GM18499 (cell line): ENCODE measurements at regions not wholly inside any gene's neighbourhood (a gene's known extent, or its start where the extent isn't known, plus 50 kb on each side); places are given as distances from the start of the nearest gene placed in this dataset.
A peak's percentile ranks its signal among the peaks of the same experiment; 100 is the strongest.

Experiments used
- ATAC-seq: cut with Tn5 transposase; IDR thresholded peaks from one replicate; pipeline ENCODE4 v1.9.1; 2021; ENCODE audit warnings: moderate number of reproducible peaks; ENCODE audit not compliant: insufficient read depth, unreplicated experiment

DNA sequence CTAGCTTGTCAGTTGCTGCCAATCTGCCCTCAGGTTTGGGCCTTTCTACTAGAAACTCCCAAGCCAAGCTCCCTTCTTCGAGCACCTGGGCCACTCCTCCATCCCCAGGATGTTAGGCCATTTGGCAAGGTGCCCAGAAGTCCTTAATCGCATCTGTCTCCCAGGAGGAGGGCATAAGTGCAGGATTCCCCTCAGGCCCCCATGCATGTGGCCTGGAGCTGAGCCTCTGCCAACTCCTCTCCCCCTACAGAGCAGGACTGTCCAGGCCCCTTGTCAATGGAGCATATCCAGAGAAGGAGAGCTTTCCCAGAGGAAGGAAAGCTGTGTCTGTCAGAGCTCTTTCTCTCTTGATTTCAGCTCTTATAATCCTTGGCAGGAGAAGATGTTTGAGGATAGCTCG is 182.6 kb upstream of the ROPN1 start:
- ATAC-seq, result no peak

DNA sequence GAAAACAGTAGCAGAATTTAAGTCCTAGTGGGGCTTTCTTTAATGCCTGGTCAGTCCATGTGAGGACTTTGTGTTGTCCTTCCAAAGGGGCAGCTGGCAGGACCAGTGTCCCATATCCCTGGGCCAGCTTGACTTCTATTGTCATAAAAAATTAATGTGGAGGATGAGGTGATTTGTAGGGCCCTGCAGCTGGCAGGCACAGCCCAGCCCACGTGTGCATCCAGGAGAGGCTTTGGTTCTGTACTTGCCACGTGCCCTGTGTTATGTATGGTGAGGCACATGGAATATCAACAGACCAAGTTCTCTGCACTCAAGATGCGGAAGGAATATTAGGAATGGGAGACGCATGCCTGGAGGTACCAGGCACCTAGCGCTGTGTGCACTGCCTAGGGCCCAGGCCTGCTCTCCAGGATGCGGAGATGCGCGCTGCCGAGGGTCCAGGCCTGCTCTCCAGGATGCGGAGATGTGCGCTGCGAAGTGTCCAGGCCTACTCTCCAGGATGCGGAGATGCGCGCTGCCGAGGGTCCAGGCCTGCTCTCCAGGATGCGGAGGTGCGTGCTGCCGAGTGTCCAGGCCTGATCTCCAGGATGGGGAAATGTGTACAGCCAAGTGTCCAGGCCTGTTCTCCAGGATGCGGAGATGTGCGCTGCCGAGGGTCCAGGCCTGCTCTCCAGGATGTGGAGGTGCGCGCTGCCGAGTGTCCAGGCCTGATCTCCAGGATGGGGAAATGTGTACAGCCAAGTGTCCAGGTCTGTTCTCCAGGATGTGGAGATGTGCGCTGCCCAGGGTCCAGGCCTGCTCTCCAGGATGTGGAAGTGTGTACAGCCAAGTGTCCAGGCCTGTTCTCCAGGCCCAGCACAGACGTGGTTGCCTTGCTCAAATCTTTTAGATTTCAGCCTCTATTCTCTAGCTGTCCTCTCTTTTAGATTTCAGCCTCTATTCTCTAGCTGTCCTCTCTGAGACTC is 183.3 kb upstream of the ROPN1 start:
- no peak for ATAC-seq

DNA sequence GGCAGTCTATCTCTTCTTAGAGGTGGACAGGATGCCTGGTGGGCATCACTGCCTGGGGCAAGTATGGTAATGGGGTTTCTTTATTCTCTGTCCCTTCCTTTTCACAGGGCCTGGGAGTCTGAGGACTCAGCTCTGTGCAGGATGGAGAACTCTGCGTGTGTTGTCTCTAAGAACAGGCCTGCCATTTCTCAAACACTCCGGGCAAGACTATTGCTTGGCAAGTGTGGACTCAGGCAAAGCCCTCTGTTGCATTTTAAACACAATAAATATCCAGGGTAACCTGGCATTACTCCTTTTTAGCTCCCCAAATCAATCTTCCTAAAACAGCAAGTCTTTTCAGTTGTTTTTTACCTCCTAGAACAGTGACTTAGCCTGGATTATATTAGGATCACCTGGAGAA is 185.1 kb upstream of the ROPN1 start:
- no peak for ATAC-seq

DNA sequence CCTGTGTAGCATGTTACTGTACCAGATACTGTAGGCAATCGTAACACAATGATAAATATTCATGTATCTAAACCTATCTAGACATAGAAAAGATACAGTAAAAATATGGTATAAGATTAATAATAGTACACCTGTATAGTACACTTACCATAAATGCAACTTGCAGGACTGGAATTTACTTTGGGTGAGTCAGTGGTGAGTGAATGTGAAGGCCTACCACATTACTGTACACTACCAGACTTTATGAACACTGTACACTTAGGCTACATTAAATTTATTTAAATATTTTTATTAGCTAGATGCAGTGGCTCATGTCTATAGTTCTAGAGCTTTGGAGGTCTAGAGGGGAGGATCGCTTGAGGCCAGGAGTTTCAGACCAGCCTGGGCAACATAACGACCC is 186.6 kb upstream of the ROPN1 start:
- ATAC-seq, result no peak

DNA sequence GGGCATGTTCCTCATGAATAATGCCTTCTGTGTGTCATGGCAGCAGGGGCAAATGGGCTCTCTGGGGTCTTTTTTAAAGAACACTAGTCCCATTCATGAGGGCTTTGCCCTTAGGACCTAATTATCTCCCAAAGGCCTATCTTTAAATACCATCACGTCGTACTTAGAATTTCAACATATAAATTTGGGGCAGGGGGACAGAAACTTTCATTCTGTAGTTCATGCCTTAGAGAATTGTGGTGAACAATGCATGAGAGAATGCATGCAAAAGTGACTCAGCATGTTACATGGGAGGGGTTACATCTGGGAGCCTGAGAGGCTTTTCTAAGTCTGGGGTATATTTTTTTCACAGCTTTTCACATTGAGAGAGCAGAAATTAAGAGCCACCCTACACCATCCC is 208.5 kb upstream of the ROPN1 start:
- ATAC-seq, result no peak

DNA sequence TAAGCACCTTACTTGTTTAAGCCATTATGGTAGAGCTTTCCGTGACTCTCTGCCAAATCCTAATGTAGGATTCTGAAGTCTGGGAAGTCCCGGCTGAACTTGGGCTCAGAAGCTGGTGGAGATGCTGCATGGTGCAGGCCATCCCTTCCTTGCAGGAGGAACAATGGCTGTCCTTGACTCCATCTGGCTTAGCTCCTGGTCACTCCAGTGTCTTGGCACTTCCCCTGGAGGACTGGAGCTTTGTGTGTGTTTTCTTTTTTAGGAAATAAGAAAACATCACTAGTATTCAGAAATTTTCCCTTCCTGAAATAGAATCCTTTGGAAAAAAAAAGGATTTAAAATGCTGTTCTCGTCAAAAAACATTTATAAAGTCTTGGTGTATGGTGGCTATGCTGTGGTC is 209.3 kb upstream of the ROPN1 start:
- ATAC-seq, result no peak

DNA sequence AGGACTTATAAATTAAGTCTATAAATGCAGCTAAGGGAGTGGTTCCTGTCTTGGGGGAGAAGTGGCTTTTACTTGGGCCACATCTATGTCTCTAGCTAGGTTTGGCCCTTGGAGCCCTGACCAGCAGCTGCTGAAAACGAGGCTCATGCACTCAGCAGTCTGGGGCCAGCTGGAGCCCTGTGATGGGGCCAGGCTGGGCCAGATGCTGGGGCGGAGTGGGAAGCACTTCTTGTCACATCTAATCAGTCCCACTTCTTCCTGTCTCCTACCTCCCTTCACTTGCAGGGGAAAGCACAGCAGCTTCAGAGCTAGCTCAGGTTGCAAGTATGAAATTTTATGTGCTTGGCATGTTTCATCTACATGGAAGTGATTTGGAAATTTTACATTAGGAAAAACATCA is 209.9 kb upstream of the ROPN1 start:
- ATAC-seq, result no peak

DNA sequence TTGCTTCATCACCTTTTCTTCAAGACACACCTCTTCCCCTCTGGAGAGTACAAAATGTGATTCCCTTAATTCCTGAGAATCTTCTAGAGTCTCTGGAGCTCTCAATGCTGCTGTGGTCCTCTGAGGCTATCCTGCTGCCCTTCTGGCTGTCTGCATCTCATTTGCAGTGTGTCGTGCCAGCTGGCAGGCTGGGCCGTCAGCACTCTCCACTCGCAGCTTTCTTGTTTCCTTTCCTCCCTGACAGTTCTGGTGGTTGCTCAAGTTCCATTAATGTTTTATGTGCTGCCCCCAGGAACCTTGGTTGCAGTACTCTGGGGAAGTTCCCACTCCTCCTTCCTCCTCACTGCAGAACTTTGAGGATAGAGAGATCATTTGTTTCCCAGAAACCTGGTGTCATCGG is 210.8 kb upstream of the ROPN1 start:
- ATAC-seq, result no peak

DNA sequence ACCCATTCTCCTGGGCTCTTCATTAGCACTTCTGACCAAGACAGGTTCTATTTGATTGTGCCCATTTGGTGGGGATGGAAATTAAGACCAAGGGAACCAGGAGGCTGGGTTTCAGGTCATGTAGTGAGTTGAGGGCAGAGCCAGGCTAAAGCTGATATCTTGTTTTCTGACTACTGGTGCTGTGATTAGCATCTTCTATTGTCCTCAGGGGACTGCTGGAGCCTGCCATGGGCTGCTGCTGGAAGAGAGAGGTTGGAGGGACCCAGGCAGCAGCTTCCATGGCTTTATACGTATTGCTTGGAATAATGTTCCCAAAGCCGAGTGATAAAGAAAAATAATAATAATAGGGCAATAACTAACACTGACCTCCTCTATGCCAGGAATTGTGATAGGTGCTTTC is 211.4 kb upstream of the ROPN1 start:
- no peak for ATAC-seq

DNA sequence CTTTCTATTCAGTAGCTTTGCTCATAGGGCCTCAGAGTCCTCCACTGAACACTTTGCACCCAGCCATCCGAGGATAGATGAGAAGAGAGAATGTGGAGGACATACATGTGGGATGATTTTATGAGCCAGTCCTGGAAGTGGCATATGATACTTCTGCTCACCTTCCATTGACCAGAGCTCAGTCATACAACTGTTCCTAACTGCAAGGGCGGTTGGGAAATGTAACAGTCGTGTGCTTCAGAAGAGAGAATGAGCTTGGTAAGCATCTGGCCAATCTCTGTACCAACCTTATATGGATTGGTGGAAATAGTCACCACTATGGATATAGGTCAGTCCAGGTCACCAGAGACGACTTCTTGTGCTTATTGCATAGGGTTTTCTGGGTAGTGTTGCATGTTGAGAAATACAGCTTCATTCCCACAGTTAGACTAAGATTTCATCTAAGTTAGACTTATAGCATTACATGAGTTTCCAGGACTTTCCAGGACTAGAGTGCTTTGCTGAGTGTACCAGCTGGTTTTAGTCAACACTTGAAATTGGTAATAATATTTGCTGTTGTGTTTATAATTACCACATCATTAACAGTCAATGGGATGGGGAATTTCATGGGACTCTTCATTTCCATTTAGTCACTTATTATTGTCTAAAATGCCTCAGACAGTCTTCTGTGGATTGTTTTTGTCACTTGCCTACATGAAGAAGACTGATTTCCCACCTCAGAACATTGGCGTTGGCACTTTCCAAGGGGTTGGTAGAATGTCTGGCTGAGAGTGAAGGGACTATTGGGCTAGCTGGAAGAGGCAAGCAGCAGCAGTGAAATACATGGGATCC is 214.5 kb upstream of the ROPN1 start:
- ATAC-seq, result no peak

DNA sequence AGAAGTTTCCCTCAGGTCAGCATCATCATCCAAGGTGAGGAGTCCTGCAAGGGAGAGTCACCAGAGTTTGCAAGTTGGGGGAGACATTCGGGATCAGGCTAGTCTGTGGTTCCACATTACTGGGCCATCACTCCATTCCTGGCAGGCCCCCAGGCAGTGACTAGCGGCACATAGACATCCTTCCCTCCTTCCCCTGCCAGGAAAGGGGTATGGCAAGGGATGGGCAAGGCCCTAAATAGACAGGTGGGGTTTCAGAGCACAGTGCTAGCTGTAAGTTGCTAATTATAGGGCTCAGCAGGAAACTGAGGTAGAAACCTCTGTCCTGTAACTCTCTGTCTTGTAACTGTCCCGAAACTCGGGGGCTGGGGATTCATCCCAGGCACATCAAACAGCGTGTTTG is 215.2 kb upstream of the ROPN1 start:
- no peak for ATAC-seq

DNA sequence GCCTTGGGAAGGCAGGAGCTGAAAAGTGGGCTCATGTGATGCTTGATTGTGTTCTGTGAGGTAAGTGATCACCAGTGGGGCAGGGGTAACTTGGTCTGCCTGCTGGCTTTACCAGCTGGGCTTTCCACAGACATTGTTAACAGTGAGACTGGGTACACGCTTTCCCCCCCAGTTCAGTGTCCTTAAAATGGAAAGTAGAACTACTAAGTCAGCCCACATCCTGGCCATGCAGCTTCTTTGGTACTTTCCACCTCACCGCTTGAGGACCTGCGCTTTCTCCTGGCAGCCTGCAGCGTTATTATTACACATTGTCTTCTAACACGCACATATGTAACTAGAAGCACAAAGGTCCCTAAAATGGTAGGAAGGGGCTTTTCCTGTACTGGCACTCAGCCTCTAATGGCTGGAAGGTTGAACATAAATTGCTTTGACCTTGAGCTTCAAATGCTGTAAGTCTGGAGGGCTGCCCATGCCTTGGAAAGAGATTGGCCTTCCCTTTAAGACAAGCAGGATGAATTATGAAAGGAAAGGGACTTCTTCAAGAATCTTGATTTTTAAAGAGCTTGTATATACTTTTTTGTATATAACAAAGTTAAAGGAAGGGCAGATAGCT is 216.1 kb upstream of the ROPN1 start:
- ATAC-seq, result peak; percentile 57

DNA sequence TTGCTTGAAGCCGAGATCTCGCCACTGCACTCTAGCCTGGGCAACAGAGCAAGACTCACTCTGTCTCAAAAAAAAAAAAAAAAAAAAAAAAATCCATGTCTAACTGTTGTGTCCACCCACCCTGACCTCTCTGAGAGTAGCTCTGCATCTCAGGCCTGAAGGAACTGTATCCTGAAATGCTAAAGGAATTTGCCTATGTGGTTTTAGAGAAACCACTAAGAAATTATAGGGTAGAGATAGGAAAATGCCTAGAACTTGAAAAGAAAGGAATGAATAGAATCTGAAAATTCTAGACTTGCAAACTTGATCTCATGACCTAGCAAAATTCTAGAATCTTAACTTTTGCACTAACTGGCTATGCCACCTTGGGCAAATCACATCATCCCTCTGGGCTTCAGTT is 217.5 kb upstream of the ROPN1 start:
- no peak for ATAC-seq

DNA sequence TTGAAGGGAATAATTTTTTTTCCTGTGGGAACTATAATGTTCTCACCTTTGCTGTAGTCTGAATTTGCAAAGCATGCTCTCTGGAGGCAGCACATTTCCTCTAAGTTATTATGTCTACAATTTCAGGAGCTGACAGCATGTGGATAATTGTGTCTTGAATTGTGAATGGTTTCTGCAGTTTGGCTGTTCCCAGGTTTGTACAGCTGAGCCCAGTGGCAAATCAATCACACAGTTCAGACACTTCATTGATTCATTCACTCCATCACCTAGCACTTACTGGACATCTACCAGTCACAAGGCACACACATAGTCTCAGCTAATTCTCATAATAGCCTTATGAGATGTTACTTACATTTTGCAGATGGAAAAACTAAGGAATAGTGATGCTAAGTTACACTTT is 219.0 kb upstream of the ROPN1 start:
- ATAC-seq, result no peak

DNA sequence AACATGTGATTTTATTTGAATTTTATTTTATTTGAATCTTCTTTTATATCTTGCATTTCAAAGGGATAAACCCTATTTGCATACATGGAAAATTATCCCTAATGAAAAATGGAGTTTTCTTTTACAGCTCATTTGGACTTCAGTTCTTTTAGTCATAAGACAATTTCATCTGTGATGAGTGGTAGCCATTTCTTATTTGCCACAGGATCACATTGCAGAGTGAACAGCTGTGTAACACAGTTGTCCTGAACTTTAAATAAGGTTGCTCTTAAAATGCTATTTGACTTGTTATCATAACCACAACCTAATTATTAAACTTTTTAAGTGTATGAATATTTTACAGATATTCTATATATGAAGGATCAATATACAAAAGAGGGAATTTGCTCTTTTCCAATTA is 221.7 kb upstream of the ROPN1 start:
- no peak for ATAC-seq

DNA sequence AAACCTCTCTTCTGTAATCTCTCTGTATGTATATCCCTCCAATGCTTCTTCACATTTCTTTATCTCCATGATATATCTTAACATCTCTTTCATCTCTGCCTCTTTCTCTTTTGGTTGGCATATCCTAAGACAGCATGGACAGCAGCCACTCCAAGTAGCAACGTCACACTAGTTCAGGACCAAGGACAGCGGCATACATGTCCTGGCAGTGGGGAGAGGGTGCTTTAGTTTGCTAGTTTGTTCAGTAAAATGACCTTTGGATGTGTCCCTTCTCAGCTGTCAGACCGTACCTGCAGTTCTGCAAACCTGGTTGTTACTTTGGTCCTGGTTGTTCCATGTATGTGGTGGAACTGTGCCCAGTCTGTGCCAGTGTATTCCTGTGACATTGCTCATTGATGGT is 225.6 kb upstream of the ROPN1 start:
- no peak for ATAC-seq

DNA sequence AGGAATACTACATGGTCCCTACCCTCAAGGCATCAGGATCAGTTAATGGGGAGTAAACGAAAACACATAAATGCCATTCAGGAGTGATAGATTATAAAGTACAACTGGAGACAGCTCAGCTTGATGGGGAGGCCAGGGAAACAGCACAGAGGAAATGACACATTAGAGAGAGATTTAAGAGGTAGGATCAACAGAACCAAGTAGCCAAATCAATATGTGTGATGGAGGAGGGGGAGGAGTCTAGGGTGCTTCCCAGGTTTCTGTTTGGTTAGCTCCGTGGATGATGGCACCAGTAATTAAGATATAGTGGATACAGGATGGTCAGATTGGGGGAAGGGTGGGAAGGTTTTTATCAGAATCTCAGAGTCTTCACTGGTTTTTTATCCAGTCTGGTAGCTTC is 229.5 kb upstream of the ROPN1 start:
- no peak for ATAC-seq

DNA sequence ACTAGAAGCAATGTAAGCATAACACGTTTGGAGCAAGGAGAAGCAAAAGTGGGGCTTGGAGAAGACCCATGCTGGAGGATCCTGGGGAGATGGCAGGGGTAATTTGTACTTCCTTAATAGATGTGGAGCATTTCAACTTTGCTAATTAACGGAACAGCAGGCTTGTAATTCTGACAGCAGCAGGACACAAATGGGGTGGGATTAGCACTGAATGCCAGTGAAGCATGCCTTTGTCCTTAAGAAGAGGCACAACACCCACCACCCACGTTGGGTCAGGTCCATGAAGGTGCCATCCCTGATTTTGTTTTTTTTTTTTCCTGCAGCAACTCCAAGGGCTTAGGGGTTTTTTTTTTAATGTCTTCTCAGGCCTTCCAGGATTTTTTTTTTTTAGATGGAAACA is 231.9 kb upstream of the ROPN1 start:
- no peak for ATAC-seq

DNA sequence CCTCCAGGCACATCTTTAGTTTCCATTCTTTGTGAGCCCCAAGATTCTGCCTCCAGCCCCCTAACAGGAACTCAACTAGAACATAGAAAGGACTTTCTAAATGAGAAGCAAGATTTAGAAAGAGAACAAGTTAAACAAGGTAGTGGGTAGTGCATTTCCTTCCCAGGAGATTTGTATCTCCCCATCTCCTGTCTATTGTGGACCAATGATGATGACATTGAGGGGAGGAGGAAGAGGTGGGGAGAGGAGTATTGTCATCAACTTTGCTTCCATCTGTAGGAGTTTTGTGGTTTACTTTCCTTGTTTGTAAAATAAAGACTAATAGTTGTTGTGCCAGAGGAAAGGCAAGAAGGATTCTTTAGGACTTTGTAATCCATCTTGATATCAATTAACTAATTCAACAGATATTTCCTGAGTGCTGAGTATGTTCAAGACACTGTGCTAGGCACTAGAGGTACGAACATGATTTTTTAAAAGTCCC is 235.3 kb upstream of the ROPN1 start:
- no peak for ATAC-seq

DNA sequence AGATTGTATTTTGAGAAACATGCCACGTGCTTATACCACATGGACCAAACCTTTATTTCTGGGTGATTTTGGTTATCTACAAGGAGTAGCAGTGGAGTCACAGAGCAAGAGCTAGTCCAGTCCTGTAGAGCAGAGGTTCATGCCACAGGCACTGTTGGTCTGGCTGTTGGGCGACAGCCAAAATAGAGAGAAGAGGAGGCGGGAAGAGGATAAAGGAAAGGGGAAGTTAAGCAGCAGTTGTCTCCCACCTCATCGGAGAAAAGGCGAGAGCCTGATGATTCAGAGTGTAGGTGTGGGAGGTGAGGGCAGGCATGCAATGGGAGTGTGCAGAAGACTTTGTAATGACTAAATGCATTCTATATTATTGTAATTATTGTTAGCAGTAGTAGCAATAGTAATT is 237.5 kb upstream of the ROPN1 start:
- no peak for ATAC-seq

DNA sequence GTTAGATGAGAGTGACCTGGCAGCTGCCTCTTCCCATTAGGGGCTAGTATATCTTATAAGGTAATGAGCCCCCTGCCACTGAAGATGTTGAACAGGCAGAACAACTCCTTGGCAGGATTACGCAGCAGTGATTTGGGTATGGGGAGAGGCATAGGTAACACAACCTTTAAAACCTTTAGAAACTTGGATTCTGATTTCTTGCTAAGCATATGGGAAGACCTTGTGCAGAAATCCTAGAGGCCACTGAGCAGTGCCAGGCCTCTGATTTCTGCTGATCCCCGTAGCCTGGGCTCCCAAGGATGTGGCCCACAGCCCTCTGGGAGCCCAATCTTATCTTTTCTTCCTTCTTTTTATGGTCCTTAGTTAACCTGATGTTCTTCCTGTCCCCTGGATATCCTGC is 237.9 kb upstream of the ROPN1 start:
- ATAC-seq, result no peak
